Adrenal gland (tissue), 9 donors: ENCODE measurements at regions not wholly inside any gene's neighbourhood (a gene's known extent, or its start where the extent isn't known, plus 50 kb on each side); places are given as distances from the start of the nearest gene placed in this dataset.

Experiments
- DNase-seq, 7 donors: peaks; one replicate each; pipeline ENCODE4 v3.0.0-alpha.2; 2019 to 2020
- H3K27ac ChIP-seq, 5 donors: fragments of 200-600 bp; sonication (generic) in 4 of 5; 1 replicate in 3 of 5; 2 replicates in 2 of 5; pipeline versions ENCODE4 v1.5.1 to v1.8.0; 2016 to 2020; ENCODE audit warnings: mild to moderate bottlenecking in 1 of 5
- H3K27me3 ChIP-seq: fragments of 200-600 bp; 2 replicates; pipeline ENCODE4 v1.8.0; 2021
- H3K36me3 ChIP-seq, 2 donors: fragments of 200-600 bp; replicated peaks in 1 of 2; 1 replicate in 1 of 2; 2 replicates in 1 of 2; pipeline versions ENCODE4 v1.5.1 to v1.8.0; 2018 to 2022
- H3K4me1 ChIP-seq, 2 donors: fragments of 200-600 bp; replicated peaks in 1 of 2; 1 replicate in 1 of 2; 2 replicates in 1 of 2; pipeline versions ENCODE4 v1.5.1 to v1.8.0; 2018 to 2021
- H3K4me3 ChIP-seq, 4 donors: fragments of 200-600 bp; sonication (generic) in 3 of 4; one replicate each; pipeline ENCODE4 v1.5.1; 2016 to 2018
- H3K9me3 ChIP-seq, 3 donors: fragments of 200-600 bp; sonication (generic) in 1 of 3; replicated peaks in 1 of 3; 1 replicate in 2 of 3; 2 replicates in 1 of 3; pipeline versions ENCODE4 v1.5.1 to v1.8.0; 2016 to 2021
- POLR2A ChIP-seq, 2 donors: fragments of 450-650 bp; IDR thresholded peaks; one replicate each; pipeline ENCODE4 v1.6.1; 2017; ENCODE audit warnings: antibody characterized with exemption in 2 of 2, mild to moderate bottlenecking in 2 of 2, moderate library complexity in 1 of 2
- WGBS, 4 donors: extraction: QIAGEN DNeasy Blood & Tissue Kit in 2 of 4; methylation state at CpG; one replicate each; pipeline versions ENCODE4 v1.1.5 to v1.1.7; 2013 to 2017; 5-methylcytosine and 5-hydroxymethylcytosine counted together
- intact Hi-C, 2 donors: fragments of 100-400 bp; cut with DNase I; formaldehyde crosslinking; loops; one replicate each; pipeline versions ENCODE4 v1.14.1 to v1.15.0; 2022 to 2023
- TF ChIP-seq, protein P1 (sequence below), 6 experiments: fragments of 450-650 bp in 4 of 6; fragments of 200-600 bp in 2 of 6; sonication (generic) in 1 of 6; IDR thresholded peaks; 1 replicate in 5 of 6; 2 replicates in 1 of 6; pipeline versions ENCODE4 v1.5.1 to v1.8.0; 2016 to 2021; ENCODE audit warnings: antibody characterized with exemption in 6 of 6, mild to moderate bottlenecking in 2 of 6, moderate library complexity in 1 of 6
- donor health status: healthy with polysubstance abuse.
- donor health status: Bipolar disorder and iron deficiency.
- donor health status: DM: yes; HTN: yes; CAD: no.
- donor health status: DM: no; HTN: no; CAD: no.
- donor health status: DM: no; HTN: no; CAD: no.

DNA sequence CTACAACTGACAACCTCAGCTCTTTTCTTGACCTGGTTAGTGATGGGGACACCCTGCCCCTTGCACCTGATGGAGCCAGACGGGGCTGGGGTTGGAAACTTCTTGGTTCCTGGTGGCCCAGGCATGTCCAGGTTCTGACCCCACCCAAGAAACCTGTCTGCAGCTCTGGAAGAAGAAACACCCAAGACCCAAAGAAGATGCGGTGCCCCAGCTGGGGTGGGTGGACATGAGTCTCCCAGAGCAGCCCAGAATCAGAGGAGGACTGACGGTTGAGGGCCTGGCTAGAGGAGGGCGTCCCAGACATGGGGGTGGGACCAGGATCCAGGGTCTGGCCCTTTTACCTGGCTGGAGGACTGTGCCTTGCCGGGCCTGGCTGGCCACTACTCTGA is 202.4 kb downstream of the GLRX3 start:
- TF ChIP-seq, protein P1, sequence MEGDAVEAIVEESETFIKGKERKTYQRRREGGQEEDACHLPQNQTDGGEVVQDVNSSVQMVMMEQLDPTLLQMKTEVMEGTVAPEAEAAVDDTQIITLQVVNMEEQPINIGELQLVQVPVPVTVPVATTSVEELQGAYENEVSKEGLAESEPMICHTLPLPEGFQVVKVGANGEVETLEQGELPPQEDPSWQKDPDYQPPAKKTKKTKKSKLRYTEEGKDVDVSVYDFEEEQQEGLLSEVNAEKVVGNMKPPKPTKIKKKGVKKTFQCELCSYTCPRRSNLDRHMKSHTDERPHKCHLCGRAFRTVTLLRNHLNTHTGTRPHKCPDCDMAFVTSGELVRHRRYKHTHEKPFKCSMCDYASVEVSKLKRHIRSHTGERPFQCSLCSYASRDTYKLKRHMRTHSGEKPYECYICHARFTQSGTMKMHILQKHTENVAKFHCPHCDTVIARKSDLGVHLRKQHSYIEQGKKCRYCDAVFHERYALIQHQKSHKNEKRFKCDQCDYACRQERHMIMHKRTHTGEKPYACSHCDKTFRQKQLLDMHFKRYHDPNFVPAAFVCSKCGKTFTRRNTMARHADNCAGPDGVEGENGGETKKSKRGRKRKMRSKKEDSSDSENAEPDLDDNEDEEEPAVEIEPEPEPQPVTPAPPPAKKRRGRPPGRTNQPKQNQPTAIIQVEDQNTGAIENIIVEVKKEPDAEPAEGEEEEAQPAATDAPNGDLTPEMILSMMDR (IDR thresholded peaks at IDR 0.05) = no peak
- TF ChIP-seq POLR2A (IDR thresholded peaks at IDR 0.05) = no peak
- Histone ChIP-seq H3K4me3 (no peak overlapping the region), H3K27ac (no peak overlapping the region), H3K4me1 (no peaks in the 10 kb centered on the region), H3K27me3 (no peaks in the 10 kb centered on the region), H3K36me3 (no peaks in the 10 kb centered on the region), H3K9me3 (no peaks in the 10 kb centered on the region)
- peak in 1 of 7 donors; percentile 23 for DNase-seq
- WGBS, 4 donors = 78 to 89% (median 86%) methylated on average over 4 to 5 of the region's 5 CpGs
- intact Hi-C loops = no loop called here

- no peaks in the 10 kb centered on the region for H3K4me1 ChIP-seq
- WGBS, 4 donors = 80 to 89% (median 85%) methylated on average over 9 to 11 of the region's 11 CpGs
- no peaks in the 10 kb centered on the region for H3K9me3 ChIP-seq
- no peak for TF ChIP-seq POLR2A (IDR thresholded peaks at IDR 0.05)
- TF ChIP-seq, protein P1 (IDR thresholded peaks at IDR 0.05) = no peak
- no peak overlapping the region for H3K27ac ChIP-seq
- H3K27me3 ChIP-seq = no peaks in the 10 kb centered on the region
- intact Hi-C loops = no loop called here
- no peak overlapping the region for H3K4me3 ChIP-seq
- DNase-seq = peak in 1 of 7 donors; percentile 9
- H3K36me3 ChIP-seq = no peaks in the 10 kb centered on the region
Observed at GRCh38 chr10:130339091-130339490, 202.9 kb downstream of the GLRX3 start.

- Histone ChIP-seq H3K9me3 (no peaks in the 10 kb centered on the region), H3K27ac (no peak overlapping the region), H3K4me3 (no peak overlapping the region), H3K4me1 (no peaks in the 10 kb centered on the region), H3K36me3 (no peaks in the 10 kb centered on the region), H3K27me3 (no peaks in the 10 kb centered on the region)
- TF ChIP-seq, protein P1 (IDR thresholded peaks at IDR 0.05) = no peak
- no peak for TF ChIP-seq POLR2A (IDR thresholded peaks at IDR 0.05)
- DNase-seq = no peak
- intact Hi-C loops = no loop called here
- WGBS, 4 donors = 60 to 82% (median 73%) methylated on average over 4 to 7 of the region's 7 CpGs
Observed at GRCh38 chr10:130339911-130340310, 203.7 kb downstream of the GLRX3 start.

DNA sequence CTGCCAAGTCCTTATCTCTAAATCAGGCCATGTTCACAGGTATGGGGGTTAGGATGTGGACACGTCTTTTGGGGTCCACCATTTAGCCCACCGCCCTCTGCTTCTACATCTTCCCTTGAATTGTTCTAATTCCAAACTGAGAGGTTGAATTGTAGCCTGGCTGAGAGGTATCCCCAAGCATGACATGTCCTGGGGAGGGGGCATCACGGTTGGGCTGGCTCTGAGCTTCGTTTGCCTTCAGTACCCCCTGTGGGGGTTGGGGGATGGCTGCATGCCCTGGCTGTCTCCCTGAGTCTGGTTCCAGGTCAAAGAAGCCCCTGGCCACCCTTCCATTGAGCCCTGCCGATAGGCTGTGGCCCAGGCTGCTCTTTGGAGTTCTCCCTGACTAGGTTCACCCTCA is 204.6 kb downstream of the GLRX3 start:
- Histone ChIP-seq H3K36me3 (no peaks in the 10 kb centered on the region), H3K4me3 (no peak overlapping the region), H3K4me1 (no peaks in the 10 kb centered on the region), H3K27ac (no peak overlapping the region), H3K27me3 (no peaks in the 10 kb centered on the region), H3K9me3 (no peaks in the 10 kb centered on the region)
- peak in 1 of 7 donors; percentile 14 for DNase-seq
- 46 to 58% (median 54%) methylated on average over 3 to 5 of the region's 5 CpGs for WGBS, 4 donors
- TF ChIP-seq, protein P1 (IDR thresholded peaks at IDR 0.05) = no peak
- no peak for TF ChIP-seq POLR2A (IDR thresholded peaks at IDR 0.05)
- intact Hi-C loops = no loop called here
